Neural cell (in vitro differentiated cells): ENCODE measurements at regions not wholly inside any gene's neighbourhood (a gene's known extent, or its start where the extent isn't known, plus 50 kb on each side); places are given as distances from the start of the nearest gene placed in this dataset.

Experiments used
- H2AFZ ChIP-seq: fragments of 200-600, 300-800 bp; sonication (generic), shearing (Covaris generic); 2 replicates; pipeline ENCODE4 v1.6.0; 2014; ENCODE audit warnings: low read depth, mild to moderate bottlenecking, antibody characterized with exemption, low read length, moderate library complexity
- H3F3A ChIP-seq: fragments of 200-600 bp; shearing (Covaris generic); 2 replicates; pipeline ENCODE4 v1.6.1; 2016; ENCODE audit warnings: mild to moderate bottlenecking, moderate library complexity, mixed read lengths, antibody characterized with exemption, low read length; ENCODE audit not compliant: insufficient read depth, poor library complexity, severe bottlenecking
- H3K27ac ChIP-seq: fragments of 200-600, 300-800 bp; sonication (generic), shearing (Covaris generic); 2 replicates; pipeline ENCODE4 v1.5.1; 2014; ENCODE audit warnings: mild to moderate bottlenecking, low read length, moderate library complexity
- H3K27me3 ChIP-seq: fragments of 300-800, 200-600 bp; sonication (generic), shearing (Covaris generic); 2 replicates; pipeline ENCODE4 v1.6.0; 2014; ENCODE audit warnings: mild to moderate bottlenecking, low read depth, low read length, moderate library complexity; ENCODE audit not compliant: insufficient read depth
- H3K36me3 ChIP-seq: fragments of 300-800, 200-600 bp; sonication (generic), shearing (Covaris generic); 2 replicates; pipeline ENCODE4 v1.5.1; 2014; ENCODE audit warnings: mild to moderate bottlenecking, antibody characterized with exemption, low read length, moderate library complexity; ENCODE audit not compliant: insufficient read depth
- H3K4me2 ChIP-seq: fragments of 300-800, 200-600 bp; sonication (generic), shearing (Covaris generic); 2 replicates; pipeline ENCODE4 v1.6.0; 2014; ENCODE audit warnings: mild to moderate bottlenecking, low read length
- H3K4me3 ChIP-seq: fragments of 300-800, 200-600 bp; sonication (generic), shearing (Covaris generic); 2 replicates; pipeline ENCODE4 v1.5.1; 2014; ENCODE audit warnings: mild to moderate bottlenecking, low read length, moderate library complexity
- H3K79me2 ChIP-seq: fragments of 200-600 bp; shearing (Covaris generic); replicated peaks from 2 replicates; pipeline ENCODE4 v1.6.0; 2014; ENCODE audit warnings: mild to moderate bottlenecking, low read length, moderate library complexity; ENCODE audit not compliant: insufficient read depth
- H3K9ac ChIP-seq: fragments of 300-800, 200-600 bp; sonication (generic), shearing (Covaris generic); 2 replicates; pipeline ENCODE4 v1.6.1; 2016; ENCODE audit warnings: mild to moderate bottlenecking, low read length, mixed read lengths
- H3K9me2 ChIP-seq: fragments of 200-600 bp; shearing (Covaris generic); 2 replicates; pipeline ENCODE4 v1.6.1; 2016; ENCODE audit warnings: mild to moderate bottlenecking, low read length, mixed read lengths; ENCODE audit not compliant: insufficient read depth
- H3K9me3 ChIP-seq: fragments of 200-600, 300-800 bp; sonication (generic), shearing (Covaris generic); 2 replicates; pipeline ENCODE4 v1.6.1; 2016; ENCODE audit warnings: mild to moderate bottlenecking, mixed run types, low read length, moderate library complexity, mixed read lengths
- H4K20me1 ChIP-seq: fragments of 200-600 bp; shearing (Covaris generic); 2 replicates; pipeline ENCODE4 v1.6.1; 2016; ENCODE audit warnings: mild to moderate bottlenecking, mixed run types; ENCODE audit not compliant: insufficient read depth
- EP300 ChIP-seq: fragments of 450-650 bp; conservative IDR thresholded peaks from 2 replicates; pipeline ENCODE4 v1.6.1; 2014; ENCODE audit warnings: antibody characterized with exemption, mild to moderate bottlenecking, moderate library complexity; ENCODE audit not compliant: poor library complexity, severe bottlenecking
- EZH2 ChIP-seq: fragments of 200-600, 300-800 bp; shearing (Covaris generic), sonication (generic); IDR thresholded peaks from 2 replicates; pipeline ENCODE4 v1.6.1; 2014; ENCODE audit warnings: antibody characterized with exemption, low read length, borderline replicate concordance, mild to moderate bottlenecking; ENCODE audit not compliant: insufficient read depth, poor library complexity, severe bottlenecking
- MXI1 ChIP-seq: fragments of 450-650 bp; conservative IDR thresholded peaks from 2 replicates; pipeline ENCODE4 v1.6.1; 2014; ENCODE audit warnings: antibody characterized with exemption, mild to moderate bottlenecking; ENCODE audit not compliant: poor library complexity, severe bottlenecking
- POLR2AphosphoS5 ChIP-seq: IDR thresholded peaks from 2 replicates; pipeline ENCODE4 v1.6.1; 2012
- RAD21 ChIP-seq: fragments of 450-650 bp; conservative IDR thresholded peaks from 2 replicates; pipeline ENCODE4 v1.6.1; 2014; ENCODE audit warnings: antibody characterized with exemption, mild to moderate bottlenecking, moderate library complexity
- SMC3 ChIP-seq: fragments of 450-650 bp; conservative IDR thresholded peaks from 2 replicates; pipeline ENCODE4 v1.6.1; 2014; ENCODE audit warnings: antibody characterized with exemption, mild to moderate bottlenecking, moderate library complexity; ENCODE audit not compliant: poor library complexity
- TAF1 ChIP-seq: IDR thresholded peaks from 2 replicates; pipeline ENCODE4 v1.6.1; 2012; ENCODE audit warnings: low read depth
- TF ChIP-seq, protein P1 (sequence below): fragments of 450-650 bp; IDR thresholded peaks from 2 replicates; pipeline ENCODE4 v1.5.1; 2014; ENCODE audit warnings: antibody characterized with exemption, mild to moderate bottlenecking, moderate library complexity; ENCODE audit not compliant: poor library complexity, severe bottlenecking
- TF ChIP-seq, protein P2 (sequence below): IDR thresholded peaks from 2 replicates; pipeline ENCODE4 v1.6.1; 2012; ENCODE audit warnings: borderline replicate concordance

DNA sequence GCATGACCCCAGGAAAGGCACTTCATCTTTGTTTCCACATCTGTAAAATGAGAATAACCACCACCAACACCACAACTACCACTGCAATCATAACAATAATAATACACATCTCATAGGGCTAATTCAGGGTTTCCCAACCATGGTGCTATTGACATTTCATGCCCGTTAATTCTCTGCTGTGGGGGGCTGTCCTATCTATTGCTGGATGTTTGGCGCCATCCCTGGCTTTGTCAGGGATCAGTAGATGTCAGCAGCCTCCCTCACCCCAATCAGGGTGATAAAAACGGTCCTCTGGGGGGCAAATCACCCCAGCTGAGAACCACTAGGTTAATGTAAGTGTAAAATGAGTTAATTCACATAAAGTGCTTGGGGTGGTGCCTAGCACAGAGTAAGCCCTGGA is 145.8 kb downstream of the EMX2 start:
- no peaks in the 10 kb centered on the region for H3K27me3 ChIP-seq
- H3K27ac ChIP-seq, result no peak overlapping the region
- no peaks in the 10 kb centered on the region for H3F3A ChIP-seq
- no peaks in the 10 kb centered on the region for H3K9me2 ChIP-seq
- no peaks in the 10 kb centered on the region for H3K36me3 ChIP-seq
- H4K20me1 ChIP-seq, result no peaks in the 10 kb centered on the region
- H3K4me2 ChIP-seq, result no peak overlapping the region
- H3K9me3 ChIP-seq, result no peaks in the 10 kb centered on the region
- no peak overlapping the region for H3K9ac ChIP-seq
- H3K79me2 ChIP-seq, result no peaks in the 10 kb centered on the region
- H3K4me3 ChIP-seq, result no peak overlapping the region
- H2AFZ ChIP-seq, result no peak overlapping the region
- TF ChIP-seq MXI1 (no peak), EP300 (no peak), RAD21 (no peak), POLR2AphosphoS5 (no peak), TAF1 (no peak), SMC3 (no peak), EZH2 (no peak)
- TF ChIP-seq, protein P1, sequence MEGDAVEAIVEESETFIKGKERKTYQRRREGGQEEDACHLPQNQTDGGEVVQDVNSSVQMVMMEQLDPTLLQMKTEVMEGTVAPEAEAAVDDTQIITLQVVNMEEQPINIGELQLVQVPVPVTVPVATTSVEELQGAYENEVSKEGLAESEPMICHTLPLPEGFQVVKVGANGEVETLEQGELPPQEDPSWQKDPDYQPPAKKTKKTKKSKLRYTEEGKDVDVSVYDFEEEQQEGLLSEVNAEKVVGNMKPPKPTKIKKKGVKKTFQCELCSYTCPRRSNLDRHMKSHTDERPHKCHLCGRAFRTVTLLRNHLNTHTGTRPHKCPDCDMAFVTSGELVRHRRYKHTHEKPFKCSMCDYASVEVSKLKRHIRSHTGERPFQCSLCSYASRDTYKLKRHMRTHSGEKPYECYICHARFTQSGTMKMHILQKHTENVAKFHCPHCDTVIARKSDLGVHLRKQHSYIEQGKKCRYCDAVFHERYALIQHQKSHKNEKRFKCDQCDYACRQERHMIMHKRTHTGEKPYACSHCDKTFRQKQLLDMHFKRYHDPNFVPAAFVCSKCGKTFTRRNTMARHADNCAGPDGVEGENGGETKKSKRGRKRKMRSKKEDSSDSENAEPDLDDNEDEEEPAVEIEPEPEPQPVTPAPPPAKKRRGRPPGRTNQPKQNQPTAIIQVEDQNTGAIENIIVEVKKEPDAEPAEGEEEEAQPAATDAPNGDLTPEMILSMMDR, result no peak
- TF ChIP-seq, protein P2, sequence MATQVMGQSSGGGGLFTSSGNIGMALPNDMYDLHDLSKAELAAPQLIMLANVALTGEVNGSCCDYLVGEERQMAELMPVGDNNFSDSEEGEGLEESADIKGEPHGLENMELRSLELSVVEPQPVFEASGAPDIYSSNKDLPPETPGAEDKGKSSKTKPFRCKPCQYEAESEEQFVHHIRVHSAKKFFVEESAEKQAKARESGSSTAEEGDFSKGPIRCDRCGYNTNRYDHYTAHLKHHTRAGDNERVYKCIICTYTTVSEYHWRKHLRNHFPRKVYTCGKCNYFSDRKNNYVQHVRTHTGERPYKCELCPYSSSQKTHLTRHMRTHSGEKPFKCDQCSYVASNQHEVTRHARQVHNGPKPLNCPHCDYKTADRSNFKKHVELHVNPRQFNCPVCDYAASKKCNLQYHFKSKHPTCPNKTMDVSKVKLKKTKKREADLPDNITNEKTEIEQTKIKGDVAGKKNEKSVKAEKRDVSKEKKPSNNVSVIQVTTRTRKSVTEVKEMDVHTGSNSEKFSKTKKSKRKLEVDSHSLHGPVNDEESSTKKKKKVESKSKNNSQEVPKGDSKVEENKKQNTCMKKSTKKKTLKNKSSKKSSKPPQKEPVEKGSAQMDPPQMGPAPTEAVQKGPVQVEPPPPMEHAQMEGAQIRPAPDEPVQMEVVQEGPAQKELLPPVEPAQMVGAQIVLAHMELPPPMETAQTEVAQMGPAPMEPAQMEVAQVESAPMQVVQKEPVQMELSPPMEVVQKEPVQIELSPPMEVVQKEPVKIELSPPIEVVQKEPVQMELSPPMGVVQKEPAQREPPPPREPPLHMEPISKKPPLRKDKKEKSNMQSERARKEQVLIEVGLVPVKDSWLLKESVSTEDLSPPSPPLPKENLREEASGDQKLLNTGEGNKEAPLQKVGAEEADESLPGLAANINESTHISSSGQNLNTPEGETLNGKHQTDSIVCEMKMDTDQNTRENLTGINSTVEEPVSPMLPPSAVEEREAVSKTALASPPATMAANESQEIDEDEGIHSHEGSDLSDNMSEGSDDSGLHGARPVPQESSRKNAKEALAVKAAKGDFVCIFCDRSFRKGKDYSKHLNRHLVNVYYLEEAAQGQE, result no peak

DNA sequence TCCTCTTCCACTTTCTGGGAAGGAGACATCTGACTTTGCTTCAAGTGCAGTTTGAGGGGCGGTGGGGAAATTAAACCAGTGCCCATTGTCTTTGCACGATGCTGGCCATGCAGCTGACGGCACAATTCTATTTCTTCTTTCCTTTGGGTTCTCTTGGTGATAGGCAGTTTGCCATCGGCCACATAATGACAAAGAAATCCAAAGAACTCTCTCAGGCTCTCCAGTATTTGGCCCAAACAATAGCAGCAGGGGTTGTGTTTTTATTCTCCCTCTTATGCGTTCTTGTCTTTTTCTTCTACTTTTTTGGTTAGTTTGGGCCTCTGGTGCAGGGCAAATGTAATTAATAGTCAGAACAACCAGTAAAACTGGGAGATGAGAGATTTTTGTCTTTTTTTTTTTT is 147.0 kb downstream of the EMX2 start:
- Histone ChIP-seq H3K9me2 (no peaks in the 10 kb centered on the region), H2AFZ (no peak overlapping the region)

More for the DNA sequence above, 147.0 kb downstream of the EMX2 start:
- Histone ChIP-seq H3K4me2 (no peak overlapping the region), H3K9me3 (no peaks in the 10 kb centered on the region), H3K27ac (no peak overlapping the region), H4K20me1 (no peaks in the 10 kb centered on the region), H3K27me3 (no peaks in the 10 kb centered on the region), H3K4me3 (no peak overlapping the region), H3K79me2 (no peaks in the 10 kb centered on the region), H3K9ac (no peak overlapping the region), H3F3A (no peaks in the 10 kb centered on the region), H3K36me3 (no peaks in the 10 kb centered on the region)
- TF ChIP-seq RAD21, result no peak
- TF ChIP-seq SMC3, result no peak
- TF ChIP-seq TAF1, result no peak
- TF ChIP-seq EP300, result no peak
- TF ChIP-seq, protein P1, result no peak
- TF ChIP-seq MXI1, result no peak
- no peak for TF ChIP-seq POLR2AphosphoS5
- no peak for TF ChIP-seq EZH2
